WTC11 (cell line): ENCODE measurements at regions not wholly inside any gene's neighbourhood (a gene's known extent, or its start where the extent isn't known, plus 50 kb on each side); places are given as distances from the start of the nearest gene placed in this dataset.

Source experiments
- IRF2 ChIP-seq: sonication (generic); formaldehyde crosslinking; IDR thresholded peaks from 2 replicates; pipeline ENCODE4 v1.8.0; 2022; ENCODE audit warnings: low read depth, missing genetic modification reagents, borderline replicate concordance
- JUN ChIP-seq: sonication (generic); formaldehyde crosslinking; IDR thresholded peaks from 2 replicates; pipeline ENCODE4 v1.8.0; 2023; ENCODE audit warnings: mild to moderate bottlenecking, missing genetic modification reagents
- USF2 ChIP-seq: sonication (generic); formaldehyde crosslinking; IDR thresholded peaks from 2 replicates; pipeline ENCODE4 v1.8.1; 2023; ENCODE audit warnings: mild to moderate bottlenecking, missing genetic modification reagents, moderate library complexity
- ZNF512 ChIP-seq: sonication (generic); formaldehyde crosslinking; IDR thresholded peaks from 2 replicates; pipeline ENCODE4 v1.8.1; 2022; ENCODE audit warnings: missing genetic modification reagents, borderline replicate concordance

- TF ChIP-seq ZNF512 (CRISPR knock-in tag) (no peak), JUN (CRISPR knock-in tag) (no peak), IRF2 (CRISPR knock-in tag) (no peak), USF2 (no peak)
These were observed 59.5 kb upstream of the TGM3 start for GRCh38 chr20:2236256-2236655.
